Breast epithelium (tissue), 3 donors: ENCODE measurements at regions not wholly inside any gene's neighbourhood (a gene's known extent, or its start where the extent isn't known, plus 50 kb on each side); places are given as distances from the start of the nearest gene placed in this dataset.

ENCODE experiments used
- CTCF ChIP-seq, 3 donors: fragments of 450-650 bp; IDR thresholded peaks; one replicate each; pipeline ENCODE4 v1.5.1; 2016 to 2017; ENCODE audit warnings: antibody characterized with exemption in 3 of 3, mild to moderate bottlenecking in 3 of 3, moderate library complexity in 3 of 3
- POLR2A ChIP-seq: fragments of 450-650 bp; IDR thresholded peaks from one replicate; pipeline ENCODE4 v1.6.1; 2016; ENCODE audit warnings: antibody characterized with exemption, mild to moderate bottlenecking, moderate library complexity
- POLR2AphosphoS5 ChIP-seq, 3 donors: sonication (generic); formaldehyde crosslinking; IDR thresholded peaks; one replicate each; pipeline ENCODE4 v1.6.1; 2017; ENCODE audit warnings: antibody characterized with exemption in 3 of 3

GRCh38 chr2:221726894-221727513 lies 154.9 kb upstream of the EPHA4 start:
- TF ChIP-seq CTCF (IDR thresholded peaks at IDR 0.05) (no peak), POLR2A (no peak), POLR2AphosphoS5 (IDR thresholded peaks at IDR 0.05) (no peak)
